Cardiac muscle cell (in vitro differentiated cells and primary cell): ENCODE measurements at regions not wholly inside any gene's neighbourhood (a gene's known extent, or its start where the extent isn't known, plus 50 kb on each side); places are given as distances from the start of the nearest gene placed in this dataset.

Source experiments
- DNase-seq, 2 donors: peaks; one replicate each; pipeline versions ENCODE4 v3.0.0 to v3.0.0-alpha.2; 2010 to 2017; ENCODE audit warnings: low read depth in 1 of 2, low spot score in 1 of 2
- H3K27ac ChIP-seq: fragments of 200-600 bp; sonication (generic); 2 replicates; pipeline ENCODE4 v1.5.1; 2016
- H3K27me3 ChIP-seq: fragments of 200-600 bp; sonication (generic); 2 replicates; pipeline ENCODE4 v1.6.0; 2016; ENCODE audit warnings: control low read depth
- H3K36me3 ChIP-seq: fragments of 200-600 bp; sonication (generic); 2 replicates; pipeline ENCODE4 v1.5.1; 2016; ENCODE audit warnings: control low read depth
- H3K4me1 ChIP-seq: fragments of 200-600 bp; sonication (generic); 2 replicates; pipeline ENCODE4 v1.8.1; 2017; ENCODE audit warnings: low read depth, mild to moderate bottlenecking, mixed run types
- H3K4me3 ChIP-seq: fragments of 200-600 bp; sonication (generic); 2 replicates; pipeline ENCODE4 v1.5.1; 2016; ENCODE audit warnings: mild to moderate bottlenecking
- H3K9me3 ChIP-seq: fragments of 200-600 bp; sonication (generic); 2 replicates; pipeline ENCODE4 v1.5.1; 2017; ENCODE audit warnings: low read depth, mild to moderate bottlenecking, control low read depth
- TF ChIP-seq, protein P1 (sequence below): IDR thresholded peaks from 2 replicates; pipeline ENCODE4 v1.5.1; 2012; ENCODE audit warnings: low read depth, mild to moderate bottlenecking, low read length

- no peaks in the 10 kb centered on the region for H3K36me3 ChIP-seq
- H3K27ac ChIP-seq: no peak overlapping the region
- no peak for DNase-seq
- no peaks in the 10 kb centered on the region for H3K27me3 ChIP-seq
- H3K9me3 ChIP-seq: no peaks in the 10 kb centered on the region
- TF ChIP-seq, protein P1, sequence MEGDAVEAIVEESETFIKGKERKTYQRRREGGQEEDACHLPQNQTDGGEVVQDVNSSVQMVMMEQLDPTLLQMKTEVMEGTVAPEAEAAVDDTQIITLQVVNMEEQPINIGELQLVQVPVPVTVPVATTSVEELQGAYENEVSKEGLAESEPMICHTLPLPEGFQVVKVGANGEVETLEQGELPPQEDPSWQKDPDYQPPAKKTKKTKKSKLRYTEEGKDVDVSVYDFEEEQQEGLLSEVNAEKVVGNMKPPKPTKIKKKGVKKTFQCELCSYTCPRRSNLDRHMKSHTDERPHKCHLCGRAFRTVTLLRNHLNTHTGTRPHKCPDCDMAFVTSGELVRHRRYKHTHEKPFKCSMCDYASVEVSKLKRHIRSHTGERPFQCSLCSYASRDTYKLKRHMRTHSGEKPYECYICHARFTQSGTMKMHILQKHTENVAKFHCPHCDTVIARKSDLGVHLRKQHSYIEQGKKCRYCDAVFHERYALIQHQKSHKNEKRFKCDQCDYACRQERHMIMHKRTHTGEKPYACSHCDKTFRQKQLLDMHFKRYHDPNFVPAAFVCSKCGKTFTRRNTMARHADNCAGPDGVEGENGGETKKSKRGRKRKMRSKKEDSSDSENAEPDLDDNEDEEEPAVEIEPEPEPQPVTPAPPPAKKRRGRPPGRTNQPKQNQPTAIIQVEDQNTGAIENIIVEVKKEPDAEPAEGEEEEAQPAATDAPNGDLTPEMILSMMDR: no peak
- no peaks in the 10 kb centered on the region for H3K4me1 ChIP-seq
- H3K4me3 ChIP-seq: no peak overlapping the region
These were observed 51.5 kb downstream of the SST start for GRCh38 chr3:187618722-187619121.

DNA sequence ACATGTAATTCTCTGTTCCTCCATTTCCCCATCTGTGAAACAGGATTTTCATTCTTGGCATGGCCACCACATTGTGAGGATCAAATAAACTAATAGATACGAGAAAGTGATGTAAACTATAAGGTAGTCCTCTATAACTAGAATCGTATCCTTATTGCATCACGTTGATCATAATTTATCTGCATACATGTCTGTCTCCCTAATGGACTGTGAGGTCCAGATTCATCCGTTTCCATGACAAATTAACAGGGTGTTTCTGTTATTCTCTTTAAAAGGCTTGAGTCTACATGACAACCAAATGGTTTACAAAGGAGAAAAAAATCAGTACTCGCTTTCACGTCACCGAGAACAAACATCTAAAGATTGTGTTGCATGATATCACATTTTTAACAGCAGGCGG is 53.0 kb downstream of the SST start:
- TF ChIP-seq, protein P1: no peak
- DNase-seq: no peak
- H3K9me3 ChIP-seq: no peaks in the 10 kb centered on the region
- H3K27me3 ChIP-seq: no peaks in the 10 kb centered on the region
- H3K36me3 ChIP-seq: no peaks in the 10 kb centered on the region
- H3K4me1 ChIP-seq: no peaks in the 10 kb centered on the region
- no peak overlapping the region for H3K27ac ChIP-seq
- H3K4me3 ChIP-seq: no peak overlapping the region

DNA sequence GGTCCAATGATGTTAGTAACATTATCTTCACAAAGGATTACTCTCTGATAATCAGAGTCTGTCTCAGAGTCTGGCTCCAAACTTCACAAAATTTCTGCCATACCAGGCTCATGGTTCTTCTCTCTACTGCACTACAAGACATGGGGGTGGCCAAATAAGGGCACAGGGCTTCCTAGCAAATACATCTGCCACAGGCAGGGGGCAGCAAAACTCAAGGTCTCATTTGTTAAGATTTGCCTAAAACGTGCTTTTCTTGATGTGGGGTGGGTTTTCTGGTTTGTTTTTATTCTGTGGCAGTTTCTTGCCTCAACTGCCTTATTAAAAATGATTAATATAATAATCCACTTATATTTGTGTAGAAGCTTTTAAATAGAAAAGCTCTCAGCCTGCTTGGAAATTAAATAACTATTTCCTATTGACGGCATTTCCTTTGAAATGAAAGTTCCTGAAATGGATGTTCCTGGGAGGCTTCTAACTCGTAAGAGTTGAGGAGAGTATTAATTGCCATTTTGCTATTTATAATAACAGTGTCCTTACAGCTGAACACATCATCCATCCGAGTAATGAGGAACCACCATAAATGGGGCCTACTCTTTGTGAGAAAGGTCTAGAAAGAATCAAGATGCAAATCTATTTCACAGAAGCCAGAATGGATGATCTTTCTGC is 53.8 kb downstream of the SST start:
- Histone ChIP-seq H3K27me3 (no peaks in the 10 kb centered on the region), H3K27ac (no peak overlapping the region), H3K4me3 (no peak overlapping the region), H3K4me1 (no peaks in the 10 kb centered on the region), H3K9me3 (no peaks in the 10 kb centered on the region), H3K36me3 (no peaks in the 10 kb centered on the region)
- peak; percentile 72 to 77 for DNase-seq
- TF ChIP-seq, protein P1: peak; percentile 87

- Histone ChIP-seq H3K9me3 (no peaks in the 10 kb centered on the region), H3K4me3 (no peak overlapping the region), H3K27me3 (no peaks in the 10 kb centered on the region), H3K27ac (no peak overlapping the region), H3K36me3 (no peaks in the 10 kb centered on the region), H3K4me1 (no peaks in the 10 kb centered on the region)
- DNase-seq: no peak
- TF ChIP-seq, protein P1: no peak
These were observed 54.6 kb downstream of the SST start for GRCh38 chr3:187615630-187616029.

DNA sequence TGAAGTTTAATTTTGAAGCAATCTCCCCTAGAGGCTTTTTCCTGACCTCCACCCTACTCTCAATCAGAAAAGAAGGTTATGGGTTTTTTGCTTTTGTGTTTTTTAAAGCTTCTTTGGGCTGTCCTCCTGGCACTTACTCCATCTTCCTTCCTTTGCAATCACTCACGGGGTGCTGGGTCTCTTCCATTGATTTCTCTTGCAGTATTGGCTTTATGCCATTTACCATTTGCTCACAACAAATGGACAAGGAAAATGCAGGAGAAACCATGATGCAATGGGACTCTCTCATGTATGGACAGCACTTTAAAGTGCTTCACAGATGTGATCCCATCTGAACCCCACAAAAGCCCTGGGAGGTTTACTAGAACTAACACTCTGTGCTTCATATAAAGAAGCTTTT is 57.5 kb downstream of the SST start:
- no peaks in the 10 kb centered on the region for H3K4me1 ChIP-seq
- DNase-seq: peak in 1 of 2 donors; percentile 10
- no peak overlapping the region for H3K27ac ChIP-seq
- no peaks in the 10 kb centered on the region for H3K9me3 ChIP-seq
- H3K36me3 ChIP-seq: no peaks in the 10 kb centered on the region
- TF ChIP-seq, protein P1: no peak
- no peak overlapping the region for H3K4me3 ChIP-seq
- H3K27me3 ChIP-seq: no peaks in the 10 kb centered on the region
